Hepatocyte (in vitro differentiated cells): ENCODE measurements at regions not wholly inside any gene's neighbourhood (a gene's known extent, or its start where the extent isn't known, plus 50 kb on each side); places are given as distances from the start of the nearest gene placed in this dataset.

Experiments
- CTCF ChIP-seq: fragments of 200-600 bp; sonication (generic); IDR thresholded peaks from 2 replicates; pipeline ENCODE4 v1.5.1; 2016; ENCODE audit warnings: antibody characterized with exemption, mild to moderate bottlenecking; ENCODE audit not compliant: poor library complexity
- EZH2 ChIP-seq: fragments of 200-600 bp; sonication (generic); IDR thresholded peaks from 2 replicates; pipeline ENCODE4 v1.6.1; 2016; ENCODE audit warnings: antibody characterized with exemption, mild to moderate bottlenecking, borderline replicate concordance
- EZH2phosphoT487 ChIP-seq: fragments of 200-600 bp; sonication (generic); IDR thresholded peaks from one replicate; pipeline ENCODE4 v1.6.1; 2018; ENCODE audit warnings: antibody characterized with exemption, mild to moderate bottlenecking, low read depth, moderate library complexity; ENCODE audit not compliant: unreplicated experiment, severe bottlenecking

DNA sequence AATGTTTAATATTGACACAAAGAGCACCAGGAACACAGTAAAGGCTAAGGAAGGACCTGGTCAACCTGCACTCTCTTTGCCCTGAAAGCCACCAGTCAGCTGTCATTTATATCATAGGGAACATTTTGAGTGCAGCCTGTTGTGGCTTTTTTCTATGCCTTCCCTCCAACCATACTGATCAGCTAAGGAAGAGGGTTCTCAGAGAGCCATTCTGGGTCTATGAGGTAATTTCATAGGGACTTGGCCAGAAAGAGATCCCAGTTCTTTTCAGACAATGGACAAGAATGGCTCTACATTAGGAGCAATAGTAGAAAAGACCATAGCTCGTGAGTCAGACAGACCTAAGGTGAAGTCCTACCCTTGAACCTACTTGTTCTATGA is 132.8 kb downstream of the CCDC34 start:
- TF ChIP-seq EZH2phosphoT487 (no peak), CTCF (no peak), EZH2 (no peak)
